H9 (cell line): ENCODE measurements at regions not wholly inside any gene's neighbourhood (a gene's known extent, or its start where the extent isn't known, plus 50 kb on each side); places are given as distances from the start of the nearest gene placed in this dataset.

ENCODE experiments used
- DNase-seq: peaks from one replicate; pipeline ENCODE4 v3.0.0-alpha.2; 2017
- H2AFZ ChIP-seq: one replicate; pipeline ENCODE4 v1.6.1; 2013; ENCODE audit warnings: mild to moderate bottlenecking, low read length, control low read depth, moderate library complexity
- H2AK5ac ChIP-seq: 2 replicates; pipeline ENCODE4 v1.6.1; 2013; ENCODE audit warnings: low read length, control low read depth, mixed read lengths; ENCODE audit not compliant: insufficient read length
- H2BK120ac ChIP-seq: one replicate; pipeline ENCODE4 v1.6.1; 2013; ENCODE audit warnings: low read depth, mild to moderate bottlenecking, low read length, control low read depth, inconsistent platforms; ENCODE audit not compliant: poor library complexity, severe bottlenecking
- H2BK12ac ChIP-seq: 2 replicates; pipeline ENCODE4 v1.6.1; 2013; ENCODE audit warnings: low read length, control low read depth, mixed read lengths, low read depth; ENCODE audit not compliant: insufficient read length
- H2BK15ac ChIP-seq: 2 replicates; pipeline ENCODE4 v1.6.1; 2013; ENCODE audit warnings: low read depth, low read length, control low read depth
- H2BK20ac ChIP-seq: one replicate; pipeline ENCODE4 v1.6.1; 2013; ENCODE audit warnings: low read depth, mild to moderate bottlenecking, low read length, control low read depth, inconsistent platforms; ENCODE audit not compliant: poor library complexity, severe bottlenecking
- H2BK5ac ChIP-seq: 2 replicates; pipeline ENCODE4 v1.6.1; 2013; ENCODE audit warnings: low read length, control low read depth, mixed read lengths; ENCODE audit not compliant: insufficient read length
- H3K14ac ChIP-seq: 2 replicates; pipeline ENCODE4 v1.6.1; 2013; ENCODE audit warnings: low read length, control low read depth; ENCODE audit not compliant: insufficient read depth
- H3K18ac ChIP-seq: 2 replicates; pipeline ENCODE4 v1.6.1; 2013; ENCODE audit warnings: low read depth, mild to moderate bottlenecking, mixed read lengths, low read length, control low read depth; ENCODE audit not compliant: insufficient read length
- H3K23ac ChIP-seq: 2 replicates; pipeline ENCODE4 v1.6.1; 2013; ENCODE audit warnings: low read length, control low read depth, mixed read lengths, low read depth; ENCODE audit not compliant: insufficient read length
- H3K23me2 ChIP-seq: 2 replicates; pipeline ENCODE4 v1.6.1; 2013; ENCODE audit warnings: low read depth, mild to moderate bottlenecking, mixed read lengths, low read length, control low read depth; ENCODE audit not compliant: insufficient read length, poor library complexity, severe bottlenecking
- H3K27ac ChIP-seq: 2 replicates; pipeline ENCODE4 v1.5.1; 2013; ENCODE audit warnings: low read length, control low read depth, mixed read lengths, low read depth; ENCODE audit not compliant: insufficient read length
- H3K27me3 ChIP-seq: 2 replicates; pipeline ENCODE4 v1.6.1; 2013; ENCODE audit warnings: low read length, control low read depth, inconsistent platforms; ENCODE audit not compliant: insufficient read depth
- H3K4ac ChIP-seq: 2 replicates; pipeline ENCODE4 v1.6.1; 2013; ENCODE audit warnings: low read depth, mild to moderate bottlenecking, control low read depth, inconsistent platforms, low read length, moderate library complexity
- H3K4me1 ChIP-seq: 2 replicates; pipeline ENCODE4 v1.6.1; 2013; ENCODE audit warnings: low read length, control low read depth, inconsistent platforms; ENCODE audit not compliant: insufficient read depth
- H3K4me2 ChIP-seq: 2 replicates; pipeline ENCODE4 v1.6.1; 2013; ENCODE audit warnings: low read length, control low read depth, mixed read lengths; ENCODE audit not compliant: insufficient read length, insufficient read depth
- H3K56ac ChIP-seq: 2 replicates; pipeline ENCODE4 v1.6.1; 2013; ENCODE audit warnings: low read depth, mild to moderate bottlenecking, mixed read lengths, low read length, control low read depth; ENCODE audit not compliant: insufficient read length
- H3K79me1 ChIP-seq: 2 replicates; pipeline ENCODE4 v1.6.1; 2013; ENCODE audit warnings: low read depth, mild to moderate bottlenecking, moderate library complexity, low read length, control low read depth, inconsistent platforms; ENCODE audit not compliant: insufficient read depth, poor library complexity, severe bottlenecking
- H3K79me2 ChIP-seq: 2 replicates; pipeline ENCODE4 v1.6.1; 2013; ENCODE audit warnings: low read length, control low read depth, inconsistent platforms; ENCODE audit not compliant: insufficient read depth
- H3K9ac ChIP-seq: 2 replicates; pipeline ENCODE4 v1.6.1; 2013; ENCODE audit warnings: low read length, control low read depth, mixed read lengths; ENCODE audit not compliant: insufficient read length; ENCODE audit errors: extremely low read depth
- H3K9me3 ChIP-seq: one replicate; pipeline ENCODE4 v1.6.1; 2013; ENCODE audit warnings: low read depth, low read length, inconsistent platforms; ENCODE audit not compliant: control insufficient read depth
- H3T11ph ChIP-seq: one replicate; pipeline ENCODE4 v1.6.1; 2013; ENCODE audit warnings: mild to moderate bottlenecking, low read length, control low read depth, inconsistent platforms
- H4K20me1 ChIP-seq: one replicate; pipeline ENCODE4 v1.6.1; 2013; ENCODE audit not compliant: control insufficient read depth, insufficient read length, insufficient read depth
- H4K5ac ChIP-seq: 2 replicates; pipeline ENCODE4 v1.6.1; 2013; ENCODE audit warnings: low read depth, mild to moderate bottlenecking, mixed read lengths, low read length, control low read depth; ENCODE audit not compliant: insufficient read length
- H4K8ac ChIP-seq: replicated peaks from 2 replicates; pipeline ENCODE4 v1.6.1; 2013; ENCODE audit warnings: low read length, control low read depth, mixed read lengths, low read depth; ENCODE audit not compliant: insufficient read length
- H4K91ac ChIP-seq: 2 replicates; pipeline ENCODE4 v1.6.1; 2013; ENCODE audit warnings: low read depth, mild to moderate bottlenecking, moderate library complexity, mixed read lengths, low read length, control low read depth; ENCODE audit not compliant: insufficient read length
- H3K27ac Mint-ChIP-seq, 3 experiments: 2 replicates in 2 of 3; 3 replicates in 1 of 3; pipeline ENCODE4 v1.8.0; 2020 to 2021; ENCODE audit warnings: mixed read lengths in 3 of 3, mild to moderate bottlenecking in 1 of 3, moderate library complexity in 1 of 3
- H3K27me3 Mint-ChIP-seq: 2 replicates; pipeline ENCODE4 v1.8.0; 2021; ENCODE audit warnings: low read depth, mild to moderate bottlenecking, moderate library complexity, mixed read lengths
- H3K36me3 Mint-ChIP-seq, 3 experiments: 2 replicates in 2 of 3; 3 replicates in 1 of 3; pipeline ENCODE4 v1.8.0; 2020 to 2021; ENCODE audit warnings: low read depth in 3 of 3, mixed read lengths in 3 of 3; ENCODE audit not compliant: insufficient read depth in 1 of 3
- H3K4me1 Mint-ChIP-seq, 2 experiments: 2 replicates each; pipeline ENCODE4 v1.8.0; 2020; ENCODE audit warnings: mixed read lengths in 2 of 2
- H3K4me3 Mint-ChIP-seq, 2 experiments: 2 replicates in 1 of 2; 3 replicates in 1 of 2; pipeline ENCODE4 v1.8.0; 2020 to 2021; ENCODE audit warnings: mild to moderate bottlenecking in 2 of 2, mixed read lengths in 2 of 2, moderate library complexity in 1 of 2
- H3K9me3 Mint-ChIP-seq, 2 experiments: 2 replicates in 1 of 2; 3 replicates in 1 of 2; pipeline ENCODE4 v1.8.0; 2020; ENCODE audit warnings: mild to moderate bottlenecking in 2 of 2, mixed read lengths in 2 of 2, moderate library complexity in 1 of 2
- CTCF ChIP-seq: fragments of 200-600 bp; sonication (generic); conservative IDR thresholded peaks from 3 replicates; pipeline ENCODE4 v1.8.0; 2021; ENCODE audit warnings: antibody characterized with exemption, mild to moderate bottlenecking
- WGBS: extraction: QIAGEN DNeasy Blood & Tissue Kit; methylation state at CpG from one replicate; pipeline ENCODE4 v1.1.7; 2013; ENCODE audit warnings: missing lambda C conversion rate, low lambda C conversion rate, mixed read lengths; ENCODE audit not compliant: insufficient read length; ENCODE audit errors: extremely low coverage; 5-methylcytosine and 5-hydroxymethylcytosine counted together

GRCh38 chr14:97296176-97296575 is 499.0 kb downstream of the VRK1 start:
- no peak for DNase-seq
- Histone ChIP-seq H3T11ph (no peak overlapping the region), H4K91ac (no peak overlapping the region), H3K79me2 (no peaks in the 10 kb centered on the region), H3K4ac (no peak overlapping the region), H3K23ac (no peak overlapping the region), H2BK20ac (no peak overlapping the region), H3K4me1 (no peaks in the 10 kb centered on the region), H3K56ac (no peak overlapping the region), H3K9ac (no peak overlapping the region), H4K20me1 (no peaks in the 10 kb centered on the region), H3K14ac (no peak overlapping the region), H3K79me1 (no peaks in the 10 kb centered on the region), H3K18ac (no peak overlapping the region), H3K27ac (no peak overlapping the region), H4K8ac (no peak overlapping the region), H3K4me2 (no peak overlapping the region), H2BK15ac (no peak overlapping the region), H3K23me2 (no peaks in the 10 kb centered on the region), H2AFZ (no peak overlapping the region), H2BK120ac (no peak overlapping the region), H3K27me3 (no peaks in the 10 kb centered on the region), H2BK5ac (no peak overlapping the region), H2BK12ac (no peak overlapping the region), H3K9me3 (no peaks in the 10 kb centered on the region), H4K5ac (no peak overlapping the region), H2AK5ac (no peak overlapping the region)
- peaks cover 10 to 21% of the 10 kb centered on the region in 2 experiments for H3K4me1 Mint-ChIP-seq
- no peak overlapping the region for H3K4me3 Mint-ChIP-seq
- no CpG with 5 or more reads among the region's 1 CpG for WGBS
- TF ChIP-seq CTCF = no peak
- no peaks in the 10 kb centered on the region for H3K9me3 Mint-ChIP-seq
- no peak overlapping the region for H3K27ac Mint-ChIP-seq
- H3K36me3 Mint-ChIP-seq = no peaks in the 10 kb centered on the region
- no peaks in the 10 kb centered on the region for H3K27me3 Mint-ChIP-seq
